ES-I3 (cell line): ENCODE measurements at regions not wholly inside any gene's neighbourhood (a gene's known extent, or its start where the extent isn't known, plus 50 kb on each side); places are given as distances from the start of the nearest gene placed in this dataset.

Source experiments
- H3K36me3 ChIP-seq: 2 replicates; pipeline ENCODE4 v1.6.1; 2013; ENCODE audit warnings: mild to moderate bottlenecking, low read length, control low read depth, moderate library complexity; ENCODE audit not compliant: insufficient read depth
- H3K4me1 ChIP-seq: 2 replicates; pipeline ENCODE4 v1.6.1; 2013; ENCODE audit warnings: mild to moderate bottlenecking, control low read depth, low read length; ENCODE audit not compliant: insufficient read depth
- H3K9ac ChIP-seq: 2 replicates; pipeline ENCODE4 v1.6.1; 2013; ENCODE audit warnings: low read depth, mild to moderate bottlenecking, low read length, moderate library complexity
- H3K9me3 ChIP-seq: 2 replicates; pipeline ENCODE4 v1.6.1; 2013; ENCODE audit warnings: mild to moderate bottlenecking, low read length, moderate library complexity; ENCODE audit not compliant: control insufficient read depth, insufficient read depth

GRCh38 chr5:88144219-88145001 lies 124.2 kb downstream of the TMEM161B start:
- H3K36me3 ChIP-seq = no peaks in the 10 kb centered on the region
- peaks cover 10% of the 10 kb centered on the region; the same call in 1 of the 2 replicates for H3K4me1 ChIP-seq
- peak overlapping the region; percentile 15; the same call in 1 of the 2 replicates for H3K9ac ChIP-seq
- no peaks in the 10 kb centered on the region for H3K9me3 ChIP-seq

- Histone ChIP-seq H3K4me1 (peaks cover 10% of the 10 kb centered on the region; the same call in 1 of the 2 replicates), H3K36me3 (no peaks in the 10 kb centered on the region), H3K9me3 (no peaks in the 10 kb centered on the region)
Observed at GRCh38 chr5:88143693-88144218, 124.9 kb downstream of the TMEM161B start.

GRCh38 chr5:88142886-88143692 lies 125.6 kb downstream of the TMEM161B start:
- Histone ChIP-seq H3K9ac (peak overlapping the region; percentile 40; the same call in 1 of the 2 replicates), H3K4me1 (peaks cover 10% of the 10 kb centered on the region; the same call in 1 of the 2 replicates), H3K9me3 (no peaks in the 10 kb centered on the region), H3K36me3 (no peaks in the 10 kb centered on the region)

More at GRCh38 chr5:88143693-88144218, 124.9 kb downstream of the TMEM161B start:
- no peak overlapping the region; the same call in 1 of the 2 replicates for H3K9ac ChIP-seq

GRCh38 chr5:88142636-88142885 lies 126.1 kb downstream of the TMEM161B start:
- no peaks in the 10 kb centered on the region; the same call in 1 of the 2 replicates for H3K9me3 ChIP-seq
- no peaks in the 10 kb centered on the region for H3K36me3 ChIP-seq
- peak overlapping the region; percentile 40; the same call in 1 of the 2 replicates for H3K9ac ChIP-seq
- peaks cover 10% of the 10 kb centered on the region; the same call in 1 of the 2 replicates for H3K4me1 ChIP-seq

- Histone ChIP-seq H3K9ac (peak overlapping the region; percentile 68), H3K4me1 (peaks cover 10% of the 10 kb centered on the region; the same call in 1 of the 2 replicates), H3K9me3 (no peaks in the 10 kb centered on the region; the same call in 1 of the 2 replicates), H3K36me3 (no peaks in the 10 kb centered on the region)
Observed at GRCh38 chr5:88140856-88141752, 127.5 kb downstream of the TMEM161B start.

- no peaks in the 10 kb centered on the region; the same call in 1 of the 2 replicates for H3K9me3 ChIP-seq
- peaks cover 10% of the 10 kb centered on the region; the same call in 1 of the 2 replicates for H3K4me1 ChIP-seq
- H3K9ac ChIP-seq = peak overlapping the region; percentile 68
- no peaks in the 10 kb centered on the region for H3K36me3 ChIP-seq
Observed at GRCh38 chr5:88140396-88140855, 128.2 kb downstream of the TMEM161B start.

GRCh38 chr5:88130211-88130815 lies 138.3 kb downstream of the TMEM161B start:
- H3K4me1 ChIP-seq = no peaks in the 10 kb centered on the region
- H3K9ac ChIP-seq = no peak overlapping the region
- H3K36me3 ChIP-seq = no peaks in the 10 kb centered on the region
- no peaks in the 10 kb centered on the region for H3K9me3 ChIP-seq

GRCh38 chr5:88128813-88129212 lies 139.8 kb downstream of the TMEM161B start:
- Histone ChIP-seq H3K9ac (no peak overlapping the region), H3K9me3 (no peaks in the 10 kb centered on the region), H3K4me1 (no peaks in the 10 kb centered on the region), H3K36me3 (no peaks in the 10 kb centered on the region)

GRCh38 chr5:88119535-88120125 lies 149.0 kb downstream of the TMEM161B start:
- no peak overlapping the region for H3K9ac ChIP-seq
- no peaks in the 10 kb centered on the region for H3K36me3 ChIP-seq
- H3K4me1 ChIP-seq = no peaks in the 10 kb centered on the region
- no peaks in the 10 kb centered on the region; the same call in 1 of the 2 replicates for H3K9me3 ChIP-seq

- Histone ChIP-seq H3K9ac (no peak overlapping the region), H3K9me3 (no peaks in the 10 kb centered on the region; the same call in 1 of the 2 replicates), H3K36me3 (no peaks in the 10 kb centered on the region)
Observed at GRCh38 chr5:88118179-88118578, 150.5 kb downstream of the TMEM161B start.

GRCh38 chr5:88117546-88117945 lies 151.1 kb downstream of the TMEM161B start:
- no peaks in the 10 kb centered on the region for H3K36me3 ChIP-seq
- H3K4me1 ChIP-seq = no peaks in the 10 kb centered on the region
- H3K9me3 ChIP-seq = no peaks in the 10 kb centered on the region; the same call in 1 of the 2 replicates
- no peak overlapping the region for H3K9ac ChIP-seq

More at GRCh38 chr5:88118179-88118578, 150.5 kb downstream of the TMEM161B start:
- no peaks in the 10 kb centered on the region for H3K4me1 ChIP-seq

GRCh38 chr5:88116396-88116795 lies 152.2 kb downstream of the TMEM161B start:
- Histone ChIP-seq H3K9ac (no peak overlapping the region), H3K36me3 (no peaks in the 10 kb centered on the region), H3K4me1 (no peaks in the 10 kb centered on the region), H3K9me3 (no peaks in the 10 kb centered on the region; the same call in 1 of the 2 replicates)

GRCh38 chr5:88115211-88115610 lies 153.4 kb downstream of the TMEM161B start:
- Histone ChIP-seq H3K4me1 (no peaks in the 10 kb centered on the region), H3K36me3 (no peaks in the 10 kb centered on the region; the same call in 1 of the 2 replicates), H3K9ac (no peak overlapping the region), H3K9me3 (no peaks in the 10 kb centered on the region; the same call in 1 of the 2 replicates)
